BLaER1 (cell line): ENCODE measurements at regions not wholly inside any gene's neighbourhood (a gene's known extent, or its start where the extent isn't known, plus 50 kb on each side); places are given as distances from the start of the nearest gene placed in this dataset.

ENCODE experiments used
- H3K27ac ChIP-seq: shearing (Covaris generic); formaldehyde crosslinking; 2 replicates; pipeline ENCODE4 v1.8.1; 2022
- H3K27me3 ChIP-seq: shearing (Covaris generic); formaldehyde crosslinking; 2 replicates; pipeline ENCODE4 v1.8.1; 2022
- H3K36me3 ChIP-seq: shearing (Covaris generic); formaldehyde crosslinking; 2 replicates; pipeline ENCODE4 v1.8.1; 2022
- H3K4me1 ChIP-seq: shearing (Covaris generic); formaldehyde crosslinking; 2 replicates; pipeline ENCODE4 v1.8.1; 2022
- H3K4me2 ChIP-seq: shearing (Covaris generic); formaldehyde crosslinking; 2 replicates; pipeline ENCODE4 v1.8.1; 2022
- H3K4me3 ChIP-seq: shearing (Covaris generic); formaldehyde crosslinking; 2 replicates; pipeline ENCODE4 v1.8.1; 2022
- H3K9ac ChIP-seq: shearing (Covaris generic); formaldehyde crosslinking; 2 replicates; pipeline ENCODE4 v1.8.1; 2022
- H3K9me3 ChIP-seq: shearing (Covaris generic); formaldehyde crosslinking; 2 replicates; pipeline ENCODE4 v1.8.1; 2022
- H4K20me1 ChIP-seq: shearing (Covaris generic); formaldehyde crosslinking; 2 replicates; pipeline ENCODE4 v1.8.1; 2022
- Cebpa-rat ChIP-seq: shearing (Covaris generic); IDR thresholded peaks from 2 replicates; pipeline ENCODE4 v1.8.1; 2022

DNA sequence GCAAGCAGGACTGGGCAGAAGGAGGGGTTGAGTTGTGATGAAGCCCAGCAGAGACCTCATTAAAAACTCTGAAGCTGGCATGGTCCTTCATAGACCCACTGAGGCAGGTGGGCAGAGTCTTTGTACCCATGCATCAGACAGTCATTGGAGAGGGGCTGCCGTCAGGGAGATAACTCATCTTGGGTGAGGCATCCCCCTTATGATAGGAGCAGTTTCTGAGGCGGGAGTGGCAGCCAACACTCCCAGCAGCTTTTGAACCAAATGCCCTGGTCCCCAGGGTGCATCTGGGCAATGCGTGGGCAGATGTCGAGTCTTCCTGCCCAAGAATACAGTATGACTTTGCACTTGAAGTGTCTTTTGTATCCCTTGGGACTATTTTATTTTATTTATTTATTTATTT is 68.1 kb downstream of the HTR5A start:
- H3K4me2 ChIP-seq: no peak overlapping the region
- H3K4me1 ChIP-seq: peaks cover 5% of the 10 kb centered on the region; the same call in 1 of the 2 replicates
- no peaks in the 10 kb centered on the region for H3K9me3 ChIP-seq
- H3K9ac ChIP-seq: no peak overlapping the region
- H4K20me1 ChIP-seq: no peaks in the 10 kb centered on the region
- no peak overlapping the region for H3K27ac ChIP-seq
- no peak overlapping the region for H3K4me3 ChIP-seq
- TF ChIP-seq Cebpa-rat: no peak
- H3K36me3 ChIP-seq: no peaks in the 10 kb centered on the region
- H3K27me3 ChIP-seq: no peaks in the 10 kb centered on the region

DNA sequence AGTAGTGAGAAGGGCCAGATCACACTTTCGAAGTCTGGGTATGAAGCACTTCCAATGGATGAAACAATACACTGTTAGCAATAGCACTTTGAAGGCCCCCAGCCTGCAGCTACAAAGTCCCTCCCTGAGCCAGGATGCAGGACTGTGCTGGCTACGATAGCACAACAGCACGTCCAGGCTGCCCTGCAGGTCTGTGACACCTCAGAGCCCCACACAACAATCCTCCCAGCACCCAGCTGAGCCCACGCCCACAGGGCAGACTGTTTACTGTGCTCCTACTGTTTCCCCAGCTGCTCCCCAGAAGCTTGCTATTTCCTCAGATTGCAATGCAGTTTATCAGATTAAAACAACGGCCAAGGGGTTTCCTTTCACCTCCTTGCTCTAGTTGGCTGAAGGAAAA is 71.4 kb downstream of the HTR5A start:
- H3K9ac ChIP-seq: no peak overlapping the region
- no peak for TF ChIP-seq Cebpa-rat

DNA sequence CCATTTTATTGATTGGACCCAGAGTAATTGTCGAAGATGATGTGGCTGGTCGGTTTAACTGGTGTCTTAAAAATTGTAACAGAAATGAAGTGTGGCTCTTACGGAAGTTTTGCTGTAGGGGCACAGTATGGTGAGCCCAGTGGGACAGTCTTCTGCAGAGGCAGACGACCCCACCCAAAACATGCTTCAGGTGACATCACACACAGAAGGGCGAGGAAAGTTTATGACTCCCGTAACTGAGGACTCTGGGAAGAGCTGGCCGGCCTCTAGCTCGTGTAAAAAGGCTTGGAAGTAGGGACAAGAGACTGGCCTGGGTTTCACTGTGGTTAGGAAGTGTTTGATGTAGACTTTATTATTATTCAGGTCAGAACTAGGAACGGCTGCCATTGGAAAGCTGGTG is 73.3 kb downstream of the HTR5A start:
- no peak overlapping the region for H3K27ac ChIP-seq
- no peak for TF ChIP-seq Cebpa-rat
- no peak overlapping the region for H3K4me2 ChIP-seq
- H3K9me3 ChIP-seq: no peaks in the 10 kb centered on the region
- H4K20me1 ChIP-seq: no peaks in the 10 kb centered on the region
- no peaks in the 10 kb centered on the region for H3K36me3 ChIP-seq
- no peak overlapping the region for H3K9ac ChIP-seq
- H3K4me3 ChIP-seq: no peak overlapping the region
- peaks cover under 1% of the 10 kb centered on the region; the same call in 1 of the 2 replicates for H3K4me1 ChIP-seq
- no peaks in the 10 kb centered on the region for H3K27me3 ChIP-seq

More for the DNA sequence above, 71.4 kb downstream of the HTR5A start:
- Histone ChIP-seq H3K4me2 (no peak overlapping the region), H3K27ac (no peak overlapping the region), H3K4me1 (peaks cover 5% of the 10 kb centered on the region; the same call in 1 of the 2 replicates), H3K9me3 (no peaks in the 10 kb centered on the region), H3K4me3 (no peak overlapping the region), H4K20me1 (no peaks in the 10 kb centered on the region), H3K27me3 (no peaks in the 10 kb centered on the region), H3K36me3 (no peaks in the 10 kb centered on the region)

DNA sequence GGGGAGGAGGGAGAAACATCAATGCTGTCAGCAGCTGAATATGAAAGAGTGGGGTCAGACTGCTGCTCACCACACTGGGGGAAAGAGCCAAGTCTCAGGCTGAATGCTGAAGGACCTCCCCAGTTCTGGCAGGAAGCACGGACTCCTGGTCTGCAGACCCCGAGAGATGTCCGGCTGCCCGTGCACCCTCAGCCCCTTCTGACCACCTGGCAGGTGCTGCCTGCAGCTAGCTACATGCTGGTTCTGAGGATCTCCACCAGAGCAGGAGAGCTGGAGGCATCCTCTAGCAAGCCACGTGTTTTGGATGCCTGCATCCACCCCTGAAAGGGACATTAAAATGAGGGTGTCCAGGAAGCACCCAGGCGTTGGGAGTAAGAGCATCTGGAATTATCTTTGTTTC is 74.2 kb downstream of the HTR5A start:
- Histone ChIP-seq H3K4me3 (no peak overlapping the region), H3K36me3 (no peaks in the 10 kb centered on the region), H3K9me3 (peaks cover 6% of the 10 kb centered on the region; the same call in 1 of the 2 replicates), H3K27ac (no peak overlapping the region), H3K27me3 (no peaks in the 10 kb centered on the region), H3K4me2 (no peak overlapping the region), H4K20me1 (no peaks in the 10 kb centered on the region), H3K4me1 (no peaks in the 10 kb centered on the region), H3K9ac (no peak overlapping the region)
- no peak for TF ChIP-seq Cebpa-rat

DNA sequence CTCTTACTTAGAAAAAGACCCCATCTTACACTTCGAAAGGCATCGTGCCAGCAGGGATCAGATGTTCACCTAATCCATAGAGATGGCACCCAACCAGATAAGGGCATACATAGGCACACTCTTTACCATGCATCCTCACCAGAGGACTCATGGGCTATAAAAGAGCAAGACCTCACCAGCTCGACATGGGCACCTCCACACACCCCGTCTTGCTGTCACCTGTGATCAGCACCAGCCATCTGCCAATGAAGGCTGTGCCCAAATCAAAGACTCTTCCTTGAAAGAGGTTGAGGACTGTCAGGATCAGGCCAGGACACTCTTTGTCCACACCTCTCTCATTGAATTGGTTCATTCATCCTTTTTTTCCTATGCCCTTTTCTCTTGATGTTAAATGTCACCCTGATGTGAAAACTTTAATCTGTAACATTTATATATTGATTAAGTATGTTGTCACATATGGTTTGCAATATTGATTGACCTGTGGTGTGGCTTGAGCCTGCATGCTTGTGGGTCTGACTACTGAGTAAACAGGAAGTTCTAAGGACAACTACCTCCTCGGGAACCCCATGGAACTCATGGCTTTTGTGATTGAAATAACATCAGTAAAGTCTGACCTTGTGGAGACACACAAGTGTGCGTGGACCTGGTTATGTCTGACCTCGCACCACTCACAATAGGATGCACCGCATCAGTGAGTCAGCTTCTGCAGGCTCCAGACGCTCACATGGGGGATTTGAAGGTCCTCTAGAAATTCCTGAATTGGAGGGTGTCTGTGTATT is 75.5 kb downstream of the HTR5A start:
- no peaks in the 10 kb centered on the region for H4K20me1 ChIP-seq
- no peak overlapping the region for H3K27ac ChIP-seq
- no peaks in the 10 kb centered on the region for H3K36me3 ChIP-seq
- H3K9me3 ChIP-seq: peaks cover 10% of the 10 kb centered on the region
- TF ChIP-seq Cebpa-rat: no peak
- H3K4me2 ChIP-seq: no peak overlapping the region
- no peak overlapping the region for H3K9ac ChIP-seq
- no peaks in the 10 kb centered on the region for H3K4me1 ChIP-seq
- no peaks in the 10 kb centered on the region for H3K27me3 ChIP-seq
- H3K4me3 ChIP-seq: no peak overlapping the region

DNA sequence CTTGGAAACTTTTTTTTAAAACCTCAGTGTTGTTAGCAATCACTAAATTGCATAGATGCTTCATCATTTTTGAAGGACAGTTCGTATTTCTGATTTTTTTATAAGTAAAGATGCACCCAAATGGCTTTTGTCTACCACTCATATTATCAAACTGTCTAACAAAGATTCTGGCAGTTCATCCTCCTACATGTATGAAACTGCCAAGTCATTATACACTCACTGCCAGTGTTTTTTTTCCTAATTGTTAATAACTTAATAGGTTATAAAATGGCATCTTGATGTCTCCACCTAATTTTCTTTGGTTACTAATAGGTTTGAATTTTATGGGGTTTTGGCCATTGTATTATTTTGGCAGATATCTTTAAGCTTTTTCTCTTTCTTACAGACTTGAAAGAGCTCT is 77.0 kb downstream of the HTR5A start:
- peaks cover 17% of the 10 kb centered on the region for H3K9me3 ChIP-seq
- H3K4me1 ChIP-seq: no peaks in the 10 kb centered on the region
- H3K4me3 ChIP-seq: no peak overlapping the region
- TF ChIP-seq Cebpa-rat: no peak
- H3K27me3 ChIP-seq: no peaks in the 10 kb centered on the region
- H4K20me1 ChIP-seq: no peaks in the 10 kb centered on the region
- no peak overlapping the region for H3K27ac ChIP-seq
- H3K4me2 ChIP-seq: no peak overlapping the region
- no peaks in the 10 kb centered on the region for H3K36me3 ChIP-seq
- no peak overlapping the region for H3K9ac ChIP-seq

DNA sequence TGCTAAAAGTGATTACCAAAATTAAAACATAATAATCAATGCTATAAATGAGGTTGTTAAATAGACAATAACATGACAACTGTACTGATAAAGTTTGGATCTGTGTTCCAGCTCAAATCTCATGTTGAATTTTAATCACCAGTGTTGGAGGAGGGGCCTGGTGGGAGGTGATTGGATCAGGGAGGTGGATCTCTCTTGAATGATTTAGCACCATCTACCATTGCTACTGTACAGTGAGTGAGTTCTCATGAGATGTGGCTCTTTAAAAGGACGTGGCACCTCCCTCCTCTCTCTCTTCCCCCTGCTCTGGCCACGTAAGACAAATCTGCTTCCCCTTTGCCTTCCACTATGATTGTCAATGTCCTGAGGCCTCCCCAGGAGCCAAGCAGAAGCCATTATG is 77.5 kb downstream of the HTR5A start:
- H3K4me3 ChIP-seq: no peak overlapping the region
- no peak overlapping the region for H3K4me2 ChIP-seq
- H3K36me3 ChIP-seq: no peaks in the 10 kb centered on the region
- H3K4me1 ChIP-seq: no peaks in the 10 kb centered on the region
- no peaks in the 10 kb centered on the region for H3K27me3 ChIP-seq
- H3K9me3 ChIP-seq: peaks cover 22% of the 10 kb centered on the region
- no peaks in the 10 kb centered on the region for H4K20me1 ChIP-seq
- no peak overlapping the region for H3K27ac ChIP-seq
- TF ChIP-seq Cebpa-rat: no peak
- H3K9ac ChIP-seq: no peak overlapping the region

DNA sequence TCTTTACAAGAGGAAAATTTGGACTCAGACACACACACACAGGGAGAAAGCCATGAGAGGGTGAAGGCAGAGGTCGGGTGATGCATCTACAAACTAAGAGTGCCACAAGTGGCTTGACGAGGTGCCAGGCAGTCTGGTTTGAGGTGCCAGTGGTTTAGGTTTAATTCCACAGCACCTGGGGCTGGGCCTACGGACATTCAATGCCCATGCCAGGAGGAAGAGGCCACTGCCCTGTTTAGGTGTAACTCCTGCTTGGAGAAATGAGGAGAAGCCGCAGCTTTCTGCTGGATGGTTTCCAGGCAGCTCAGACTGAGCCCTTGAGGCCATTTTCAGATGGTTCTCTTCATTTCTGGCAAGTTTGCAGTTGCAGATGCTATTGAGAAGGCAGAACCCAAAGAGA is 83.6 kb downstream of the HTR5A start:
- no peaks in the 10 kb centered on the region for H3K27me3 ChIP-seq
- H3K9ac ChIP-seq: no peak overlapping the region
- H4K20me1 ChIP-seq: no peaks in the 10 kb centered on the region
- no peak overlapping the region for H3K4me3 ChIP-seq
- no peak overlapping the region for H3K4me2 ChIP-seq
- no peak for TF ChIP-seq Cebpa-rat
- peaks cover 49% of the 10 kb centered on the region for H3K9me3 ChIP-seq
- no peaks in the 10 kb centered on the region for H3K36me3 ChIP-seq
- H3K4me1 ChIP-seq: no peaks in the 10 kb centered on the region
- no peak overlapping the region for H3K27ac ChIP-seq

DNA sequence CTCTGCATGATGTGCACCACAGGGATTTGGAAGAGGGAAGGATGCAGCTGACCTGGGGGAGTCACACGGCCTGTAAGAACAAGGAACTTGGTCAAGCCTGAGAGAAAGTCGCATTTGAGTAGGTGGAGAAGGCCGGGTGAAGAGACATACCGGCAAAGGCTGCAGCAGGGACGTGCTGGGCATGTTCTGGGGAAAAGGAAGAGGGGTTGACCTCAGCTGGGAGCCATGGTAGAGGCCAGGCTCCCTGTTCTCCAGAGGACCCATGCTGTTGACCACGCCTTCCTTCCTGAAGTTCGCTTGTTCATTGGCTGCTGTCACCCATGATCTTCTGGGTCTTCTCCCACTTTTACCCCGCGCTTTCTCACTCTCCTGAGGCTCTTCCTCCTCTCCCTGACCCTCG is 84.5 kb downstream of the HTR5A start:
- TF ChIP-seq Cebpa-rat: no peak
- H3K27me3 ChIP-seq: no peaks in the 10 kb centered on the region

DNA sequence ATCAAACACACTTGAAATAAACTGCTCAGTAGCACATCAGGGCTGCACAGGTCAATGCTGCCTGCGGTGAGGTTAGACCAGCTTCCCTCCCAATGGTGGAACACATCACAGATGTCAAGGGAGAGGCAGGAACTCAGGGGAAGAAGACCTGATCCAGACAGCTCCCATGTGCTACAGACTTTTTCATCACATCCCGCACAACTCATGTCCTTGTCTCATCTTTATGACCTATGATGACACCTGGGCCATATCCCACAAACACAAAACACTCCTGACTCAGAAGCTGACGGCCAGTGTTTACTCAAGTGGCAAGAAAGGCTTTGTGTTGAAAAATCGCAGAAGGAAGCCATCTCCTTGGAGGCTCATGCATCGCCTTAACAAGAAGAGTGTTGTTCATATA is 91.6 kb downstream of the HTR5A start:
- TF ChIP-seq Cebpa-rat: no peak
- no peak overlapping the region for H3K9ac ChIP-seq
- no peaks in the 10 kb centered on the region for H3K4me1 ChIP-seq
- no peaks in the 10 kb centered on the region for H3K27me3 ChIP-seq
- H4K20me1 ChIP-seq: no peaks in the 10 kb centered on the region
- H3K9me3 ChIP-seq: 0 out of 2 replicates have a peak, but pooled peaks cover 5% of the 10 kb centered on the region
- no peaks in the 10 kb centered on the region for H3K36me3 ChIP-seq
- H3K27ac ChIP-seq: no peak overlapping the region
- H3K4me2 ChIP-seq: no peak overlapping the region
- no peak overlapping the region for H3K4me3 ChIP-seq

More for the DNA sequence above, 84.5 kb downstream of the HTR5A start:
- Histone ChIP-seq H3K36me3 (no peaks in the 10 kb centered on the region), H3K4me3 (no peak overlapping the region), H4K20me1 (no peaks in the 10 kb centered on the region), H3K9me3 (peaks cover 44% of the 10 kb centered on the region), H3K9ac (no peak overlapping the region), H3K4me2 (no peak overlapping the region), H3K27ac (no peak overlapping the region), H3K4me1 (no peaks in the 10 kb centered on the region)
